ENCODE measurements at regions not wholly inside any gene's neighbourhood (a gene's known extent, or its start where the extent isn't known, plus 50 kb on each side); places are given as distances from the start of the nearest gene placed in this dataset.

GRCh38 chr2:226677080-226677479 is 122.5 kb downstream of the IRS1 start:
- ChIA-PET POLR2A (no interaction called here), CTCF (no interaction called here)
- Mint-ChIP-seq H3K9me3 (no peaks in the 10 kb centered on the region), H3K27ac (no peak overlapping the region), H3K36me3 (ENCODE audit: low read depth) (no peaks in the 10 kb centered on the region), H3K27me3 (peaks cover 17% of the 10 kb centered on the region), H3K4me3 (no peak overlapping the region), H3K4me1 (ENCODE audit: low read depth) (peaks cover 4% of the 10 kb centered on the region)
- Histone ChIP-seq H3K4me3 (ENCODE audit: low read length) (no peak overlapping the region), H3K4me1 (ENCODE audit: insufficient read depth, low read length) (peaks cover 5% of the 10 kb centered on the region), H3K27ac (ENCODE audit: low read depth in 1 of 2, low read length in 2 of 2) (no peak overlapping the region), H3K36me3 (ENCODE audit: insufficient read depth, low read length) (no peaks in the 10 kb centered on the region), H3K27me3 (ENCODE audit: control insufficient read depth in 1 of 2, insufficient read depth in 2 of 2, low read length in 2 of 2) (no peaks in the 10 kb centered on the region), H3K9me3 (ENCODE audit: control insufficient read depth in 1 of 2, insufficient read depth in 1 of 2, low read length in 2 of 2) (no peaks in the 10 kb centered on the region)
- intact Hi-C loops (cut with DNase I, micrococcal nuclease) = no loop called here
- ATAC-seq (ENCODE audit: poor library complexity) (no peak), DNase-seq (no peak)
- TF ChIP-seq, protein P1, sequence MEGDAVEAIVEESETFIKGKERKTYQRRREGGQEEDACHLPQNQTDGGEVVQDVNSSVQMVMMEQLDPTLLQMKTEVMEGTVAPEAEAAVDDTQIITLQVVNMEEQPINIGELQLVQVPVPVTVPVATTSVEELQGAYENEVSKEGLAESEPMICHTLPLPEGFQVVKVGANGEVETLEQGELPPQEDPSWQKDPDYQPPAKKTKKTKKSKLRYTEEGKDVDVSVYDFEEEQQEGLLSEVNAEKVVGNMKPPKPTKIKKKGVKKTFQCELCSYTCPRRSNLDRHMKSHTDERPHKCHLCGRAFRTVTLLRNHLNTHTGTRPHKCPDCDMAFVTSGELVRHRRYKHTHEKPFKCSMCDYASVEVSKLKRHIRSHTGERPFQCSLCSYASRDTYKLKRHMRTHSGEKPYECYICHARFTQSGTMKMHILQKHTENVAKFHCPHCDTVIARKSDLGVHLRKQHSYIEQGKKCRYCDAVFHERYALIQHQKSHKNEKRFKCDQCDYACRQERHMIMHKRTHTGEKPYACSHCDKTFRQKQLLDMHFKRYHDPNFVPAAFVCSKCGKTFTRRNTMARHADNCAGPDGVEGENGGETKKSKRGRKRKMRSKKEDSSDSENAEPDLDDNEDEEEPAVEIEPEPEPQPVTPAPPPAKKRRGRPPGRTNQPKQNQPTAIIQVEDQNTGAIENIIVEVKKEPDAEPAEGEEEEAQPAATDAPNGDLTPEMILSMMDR (IDR thresholded peaks at IDR 0.05) = no peak

DNA sequence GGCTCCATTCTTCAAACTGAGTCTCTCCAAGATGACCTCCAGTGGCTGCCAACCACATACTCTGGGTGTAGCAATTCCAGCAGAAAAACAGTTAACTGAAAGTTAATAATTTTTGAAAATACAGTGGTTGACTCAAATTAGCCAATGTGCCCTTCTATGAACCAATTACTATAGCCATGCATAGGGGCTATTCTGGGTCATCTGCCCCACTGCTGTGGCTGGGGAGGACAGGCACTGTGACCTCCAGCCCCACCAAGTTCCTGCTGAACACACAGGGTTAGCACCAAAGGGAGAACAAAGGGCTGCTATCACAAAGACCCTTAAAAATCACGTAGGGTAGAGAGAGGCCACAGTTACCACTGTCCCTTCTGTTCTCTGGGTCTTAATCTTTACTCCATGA is 123.0 kb downstream of the IRS1 start:
- Mint-ChIP-seq H3K27ac (no peak overlapping the region), H3K36me3 (ENCODE audit: low read depth) (no peaks in the 10 kb centered on the region), H3K4me3 (no peak overlapping the region), H3K9me3 (no peaks in the 10 kb centered on the region), H3K4me1 (ENCODE audit: low read depth) (peaks cover 4% of the 10 kb centered on the region), H3K27me3 (peaks cover 22% of the 10 kb centered on the region)
- Histone ChIP-seq H3K27me3 (ENCODE audit: control insufficient read depth in 1 of 2, insufficient read depth in 2 of 2, low read length in 2 of 2) (no peaks in the 10 kb centered on the region), H3K9me3 (ENCODE audit: control insufficient read depth in 1 of 2, insufficient read depth in 1 of 2, low read length in 2 of 2) (no peaks in the 10 kb centered on the region), H3K27ac (ENCODE audit: low read depth in 1 of 2, low read length in 2 of 2) (no peak overlapping the region), H3K36me3 (ENCODE audit: insufficient read depth, low read length) (no peaks in the 10 kb centered on the region), H3K4me1 (ENCODE audit: insufficient read depth, low read length) (peaks cover 5% of the 10 kb centered on the region), H3K4me3 (ENCODE audit: low read length) (no peak overlapping the region)
- DNase-seq (no peak), ATAC-seq (ENCODE audit: poor library complexity) (no peak)
- TF ChIP-seq, protein P1 (IDR thresholded peaks at IDR 0.05) = no peak
- ChIA-PET CTCF (no interaction called here), POLR2A (no interaction called here)
- intact Hi-C loops (cut with DNase I, micrococcal nuclease) = no loop called here

- Mint-ChIP-seq H3K9me3 (no peaks in the 10 kb centered on the region), H3K36me3 (ENCODE audit: low read depth) (no peaks in the 10 kb centered on the region), H3K27me3 (peaks cover 41% of the 10 kb centered on the region), H3K4me1 (ENCODE audit: low read depth) (peaks cover 4% of the 10 kb centered on the region), H3K4me3 (no peak overlapping the region), H3K27ac (no peak overlapping the region)
- H3K4me3 ChIP-seq (ENCODE audit: low read length) = no peak overlapping the region
- peaks cover 5% of the 10 kb centered on the region for H3K4me1 ChIP-seq (ENCODE audit: insufficient read depth, low read length)
- H3K36me3 ChIP-seq (ENCODE audit: insufficient read depth, low read length) = no peaks in the 10 kb centered on the region
- intact Hi-C loops (cut with DNase I, micrococcal nuclease) = no loop called here
- ChIA-PET CTCF (no interaction called here), POLR2A (no interaction called here)
- no peaks in the 10 kb centered on the region for H3K9me3 ChIP-seq (ENCODE audit: control insufficient read depth in 1 of 2, insufficient read depth in 1 of 2, low read length in 2 of 2)
- TF ChIP-seq, protein P1 (IDR thresholded peaks at IDR 0.05) = no peak
- ATAC-seq (ENCODE audit: poor library complexity) = no peak
- H3K27me3 ChIP-seq (ENCODE audit: control insufficient read depth in 1 of 2, insufficient read depth in 2 of 2, low read length in 2 of 2) = no peaks in the 10 kb centered on the region
- H3K27ac ChIP-seq (ENCODE audit: low read depth in 1 of 2, low read length in 2 of 2) = no peak overlapping the region
- no peak for DNase-seq
These were observed 125.5 kb downstream of the IRS1 start for GRCh38 chr2:226674123-226674522.
